ENCODE measurements at regions not wholly inside any gene's neighbourhood (a gene's known extent, or its start where the extent isn't known, plus 50 kb on each side); places are given as distances from the start of the nearest gene placed in this dataset.
"Not testable (repeated sequence)": the region's sequence is repeated elsewhere in the genome, so short reads cannot be mapped to it uniquely, and the experiment has no call there.

- DNase-seq (ENCODE audit: insufficient read length, low spot score) (no peak), FAIRE-seq (no peak)
Measured at GRCh38 chr7:93830141-93830925, 60.2 kb downstream of the TFPI2 start.

GRCh38 chr7:93828260-93828659 is 62.3 kb downstream of the TFPI2 start:
- DNase-seq (ENCODE audit: insufficient read length, low spot score) (no peak), FAIRE-seq (no peak)

GRCh38 chr7:93823621-93824020 is 66.9 kb downstream of the TFPI2 start:
- FAIRE-seq (no peak), DNase-seq (ENCODE audit: insufficient read length, low spot score) (no peak)

GRCh38 chr7:93821463-93821862 is 69.1 kb downstream of the TFPI2 start:
- FAIRE-seq = no peak
- no peak for DNase-seq (ENCODE audit: insufficient read length, low spot score)

GRCh38 chr7:93819699-93820098 is 70.9 kb downstream of the TFPI2 start:
- DNase-seq (ENCODE audit: insufficient read length, low spot score) (no peak), FAIRE-seq (no peak)

GRCh38 chr7:93817526-93817925 is 73.0 kb downstream of the TFPI2 start:
- no peak for FAIRE-seq

GRCh38 chr7:93817004-93817403 is 73.5 kb downstream of the TFPI2 start:
- DNase-seq (ENCODE audit: insufficient read length, low spot score) (no peak), FAIRE-seq (no peak)

More at GRCh38 chr7:93817526-93817925, 73.0 kb downstream of the TFPI2 start:
- DNase-seq (ENCODE audit: insufficient read length, low spot score) = no peak

GRCh38 chr7:93813514-93813913 is 77.0 kb downstream of the TFPI2 start:
- no peak for FAIRE-seq
- DNase-seq (ENCODE audit: insufficient read length, low spot score) = no peak

- DNase-seq (ENCODE audit: insufficient read length, low spot score) (no peak), FAIRE-seq (no peak)
Measured at GRCh38 chr7:93812061-93812460, 78.5 kb downstream of the TFPI2 start.

- FAIRE-seq (no peak), DNase-seq (ENCODE audit: insufficient read length, low spot score) (no peak)
Measured at GRCh38 chr7:93811198-93811597, 79.4 kb downstream of the TFPI2 start.

GRCh38 chr7:93810561-93810960 is 80.0 kb downstream of the TFPI2 start:
- DNase-seq (ENCODE audit: insufficient read length, low spot score) = no peak

GRCh38 chr7:93804726-93805125 is 85.8 kb downstream of the TFPI2 start:
- no peak for DNase-seq (ENCODE audit: insufficient read length, low spot score)
- no peak for FAIRE-seq

More at GRCh38 chr7:93810561-93810960, 80.0 kb downstream of the TFPI2 start:
- FAIRE-seq = no peak

- FAIRE-seq (no peak), DNase-seq (ENCODE audit: insufficient read length, low spot score) (peak; percentile 0)
Measured at GRCh38 chr7:93799750-93800357, 90.7 kb downstream of the TFPI2 start.

GRCh38 chr7:93793084-93793697 is 97.4 kb downstream of the TFPI2 start:
- not testable (repeated sequence) for DNase-seq (ENCODE audit: insufficient read length, low spot score); FAIRE-seq

- FAIRE-seq (no peak), DNase-seq (ENCODE audit: insufficient read length, low spot score) (no peak)
Measured at GRCh38 chr7:93779115-93779514, 111.4 kb downstream of the TFPI2 start.

- FAIRE-seq = no peak
- no peak for DNase-seq (ENCODE audit: insufficient read length, low spot score)
Measured at GRCh38 chr7:93778384-93778783, 112.2 kb downstream of the TFPI2 start.

GRCh38 chr7:93773446-93773845 is 117.1 kb downstream of the TFPI2 start:
- DNase-seq (ENCODE audit: insufficient read length, low spot score) (no peak), FAIRE-seq (no peak)

GRCh38 chr7:93765475-93765874 is 125.1 kb downstream of the TFPI2 start:
- FAIRE-seq = no peak
- no peak for DNase-seq (ENCODE audit: insufficient read length, low spot score)

GRCh38 chr7:93758631-93759030 is 131.9 kb downstream of the TFPI2 start:
- FAIRE-seq = no peak

GRCh38 chr7:93757426-93757825 is 133.1 kb downstream of the TFPI2 start:
- DNase-seq (ENCODE audit: insufficient read length, low spot score) = no peak
- no peak for FAIRE-seq

More at GRCh38 chr7:93758631-93759030, 131.9 kb downstream of the TFPI2 start:
- no peak for DNase-seq (ENCODE audit: insufficient read length, low spot score)

GRCh38 chr7:93756890-93757289 is 133.7 kb downstream of the TFPI2 start:
- FAIRE-seq = no peak

GRCh38 chr7:93751421-93751820 is 139.1 kb downstream of the TFPI2 start:
- no peak for DNase-seq (ENCODE audit: insufficient read length, low spot score)
- no peak for FAIRE-seq

More at GRCh38 chr7:93756890-93757289, 133.7 kb downstream of the TFPI2 start:
- DNase-seq (ENCODE audit: insufficient read length, low spot score) = no peak

All from HTR-8/SVneo (cell line).